ENCODE measurements at regions not wholly inside any gene's neighbourhood (a gene's known extent, or its start where the extent isn't known, plus 50 kb on each side); places are given as distances from the start of the nearest gene placed in this dataset.

DNA sequence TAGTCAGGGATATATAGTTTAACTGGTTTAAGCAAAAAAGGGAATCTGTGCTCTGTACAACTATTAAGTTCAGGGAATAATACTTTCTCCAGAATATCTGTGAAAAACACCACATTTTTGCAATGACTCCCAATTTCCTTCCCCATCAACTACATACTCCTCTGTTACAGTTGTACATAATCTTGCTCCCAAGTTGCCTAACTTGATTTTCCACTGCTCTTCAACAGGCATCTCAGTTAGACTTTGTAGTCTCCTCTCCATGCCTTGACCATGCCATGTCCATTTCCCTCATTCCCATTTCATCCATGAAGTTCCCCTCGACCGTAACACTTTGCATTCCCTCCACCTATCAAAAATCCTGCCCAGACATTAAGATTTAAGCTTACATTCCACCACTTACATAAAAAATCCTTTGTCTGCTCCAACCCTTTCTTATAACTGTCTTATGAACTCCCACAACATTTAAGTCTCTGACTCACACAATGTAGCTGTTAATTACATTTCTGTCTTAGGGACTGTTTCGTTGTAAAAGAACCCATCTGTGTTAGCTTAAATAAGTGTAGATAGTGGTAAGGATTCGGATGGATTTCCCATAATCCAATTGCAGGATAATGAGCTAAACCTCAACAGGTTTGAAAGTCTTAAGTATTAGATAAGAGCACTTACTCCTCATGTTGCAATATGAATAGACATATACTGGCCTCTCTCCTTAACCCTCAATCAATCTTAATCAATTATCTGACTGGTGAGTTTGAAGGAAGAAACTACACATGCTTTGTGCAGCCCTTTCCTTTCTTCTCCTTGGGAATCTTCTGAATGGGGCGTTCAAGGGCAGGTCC lies 156.5 kb downstream of the PAWR start:
- Histone ChIP-seq H3K4me1 (ENCODE audit: insufficient read depth, low read length) (peaks cover 6% of the 10 kb centered on the region), H3K27ac (ENCODE audit: low read length) (no peak overlapping the region), H3K9ac (ENCODE audit: low read depth, low read length) (no peak overlapping the region), H3K4me3 (ENCODE audit: low read length) (no peak overlapping the region), H3K9me3 (ENCODE audit: insufficient read depth, low read depth, low read length) (no peaks in the 10 kb centered on the region), H3K27me3 (ENCODE audit: insufficient read depth, low read length) (no peaks in the 10 kb centered on the region), H3K36me3 (ENCODE audit: insufficient read depth, low read depth, low read length) (no peaks in the 10 kb centered on the region)

DNA sequence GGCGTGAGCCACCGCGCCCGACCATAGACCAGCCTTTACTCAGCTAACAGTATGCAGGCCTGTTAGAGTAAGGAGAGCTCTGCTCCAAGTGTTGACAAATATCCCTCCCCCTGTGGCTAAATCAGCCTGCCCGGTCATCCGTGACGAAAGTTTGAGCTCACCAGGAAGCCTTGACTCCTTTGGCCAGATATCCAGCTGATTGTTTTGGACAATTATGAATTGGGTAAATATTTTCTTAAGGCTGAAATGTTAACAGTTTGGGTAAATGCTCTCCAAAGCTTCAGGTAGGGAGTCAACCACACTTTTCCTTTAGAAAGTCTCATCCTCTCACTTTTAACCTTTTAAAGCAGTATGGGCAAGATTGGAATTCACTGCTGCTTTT lies 157.9 kb downstream of the PAWR start:
- Histone ChIP-seq H3K36me3 (ENCODE audit: insufficient read depth, low read depth, low read length) (no peaks in the 10 kb centered on the region), H3K4me1 (ENCODE audit: insufficient read depth, low read length) (peaks cover 4% of the 10 kb centered on the region; the same call in 1 of the 2 replicates), H3K9me3 (ENCODE audit: insufficient read depth, low read depth, low read length) (no peaks in the 10 kb centered on the region), H3K27me3 (ENCODE audit: insufficient read depth, low read length) (no peaks in the 10 kb centered on the region), H3K27ac (ENCODE audit: low read length) (no peak overlapping the region), H3K9ac (ENCODE audit: low read depth, low read length) (no peak overlapping the region), H3K4me3 (ENCODE audit: low read length) (no peak overlapping the region)

DNA sequence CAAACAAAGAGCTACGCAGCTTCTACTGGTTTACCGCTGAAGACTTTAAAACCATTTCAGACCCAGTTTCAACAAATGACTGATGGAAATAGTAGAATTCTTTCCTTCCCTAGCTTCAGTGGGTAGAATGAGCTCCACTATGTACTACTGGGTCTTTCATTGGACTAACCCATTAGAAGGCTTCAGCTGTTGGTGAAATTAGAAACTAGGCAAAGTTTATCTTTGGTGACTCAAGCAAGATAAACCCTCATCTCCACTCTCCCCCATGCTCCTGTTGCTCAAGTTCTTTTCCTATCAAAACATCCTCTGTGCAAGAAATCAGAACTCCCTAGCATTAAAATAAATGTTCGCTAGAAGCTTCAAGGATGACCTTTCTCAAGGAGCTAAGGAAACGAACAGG lies 159.2 kb downstream of the PAWR start:
- no peak overlapping the region for H3K4me3 ChIP-seq (ENCODE audit: low read length)
- no peaks in the 10 kb centered on the region for H3K9me3 ChIP-seq (ENCODE audit: insufficient read depth, low read depth, low read length)
- no peaks in the 10 kb centered on the region for H3K27me3 ChIP-seq (ENCODE audit: insufficient read depth, low read length)
- peaks cover 4% of the 10 kb centered on the region; the same call in 1 of the 2 replicates for H3K4me1 ChIP-seq (ENCODE audit: insufficient read depth, low read length)
- H3K27ac ChIP-seq (ENCODE audit: low read length): no peak overlapping the region
- no peaks in the 10 kb centered on the region for H3K36me3 ChIP-seq (ENCODE audit: insufficient read depth, low read depth, low read length)
- H3K9ac ChIP-seq (ENCODE audit: low read depth, low read length): no peak overlapping the region

DNA sequence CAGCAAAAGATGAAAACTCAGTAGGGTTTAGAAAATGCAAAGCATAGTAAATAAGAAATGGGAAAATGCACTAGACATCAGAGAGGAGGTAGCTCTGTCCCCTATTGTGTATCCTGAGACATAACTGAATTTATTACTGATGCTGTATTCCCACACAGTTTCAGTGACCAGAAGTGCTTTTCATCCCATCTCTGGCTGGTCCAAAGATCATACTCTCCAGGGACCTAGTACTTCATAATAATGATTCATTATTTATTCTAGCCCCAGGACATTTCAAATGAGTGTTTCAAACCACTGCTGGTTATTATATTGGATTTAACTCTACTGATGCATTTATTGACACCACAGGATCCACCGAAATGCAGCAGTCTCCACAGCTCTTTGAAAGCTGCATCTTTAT lies 163.3 kb downstream of the PAWR start:
- Histone ChIP-seq H3K9me3 (ENCODE audit: insufficient read depth, low read depth, low read length) (no peaks in the 10 kb centered on the region), H3K27me3 (ENCODE audit: insufficient read depth, low read length) (no peaks in the 10 kb centered on the region), H3K36me3 (ENCODE audit: insufficient read depth, low read depth, low read length) (no peaks in the 10 kb centered on the region), H3K27ac (ENCODE audit: low read length) (no peak overlapping the region), H3K4me3 (ENCODE audit: low read length) (no peak overlapping the region), H3K4me1 (ENCODE audit: insufficient read depth, low read length) (peaks cover 12% of the 10 kb centered on the region), H3K9ac (ENCODE audit: low read depth, low read length) (no peak overlapping the region)

DNA sequence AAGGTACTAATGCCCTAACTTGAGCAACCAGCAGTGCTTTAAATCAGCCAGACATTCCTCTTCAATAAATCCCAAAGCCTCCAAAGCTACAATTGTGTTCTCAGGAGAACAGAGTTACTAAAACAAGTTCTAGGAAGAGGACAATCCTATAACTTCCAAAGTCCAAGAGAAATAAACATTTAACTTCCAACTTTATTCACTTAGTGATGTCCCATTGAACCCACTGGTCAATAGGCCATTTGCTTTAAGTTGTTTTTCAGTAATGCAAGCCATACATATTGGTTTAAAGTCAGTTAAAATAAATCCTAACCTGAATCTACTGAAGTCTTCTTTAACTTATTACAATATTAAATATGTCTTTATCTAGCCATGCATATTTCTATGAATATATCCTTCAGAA lies 165.4 kb downstream of the PAWR start:
- H3K9ac ChIP-seq (ENCODE audit: low read depth, low read length): no peak overlapping the region
- peaks cover 20% of the 10 kb centered on the region for H3K4me1 ChIP-seq (ENCODE audit: insufficient read depth, low read length)
- no peak overlapping the region for H3K27ac ChIP-seq (ENCODE audit: low read length)
- H3K36me3 ChIP-seq (ENCODE audit: insufficient read depth, low read depth, low read length): no peaks in the 10 kb centered on the region
- no peaks in the 10 kb centered on the region for H3K9me3 ChIP-seq (ENCODE audit: insufficient read depth, low read depth, low read length)
- no peak overlapping the region for H3K4me3 ChIP-seq (ENCODE audit: low read length)
- no peaks in the 10 kb centered on the region for H3K27me3 ChIP-seq (ENCODE audit: insufficient read depth, low read length)

DNA sequence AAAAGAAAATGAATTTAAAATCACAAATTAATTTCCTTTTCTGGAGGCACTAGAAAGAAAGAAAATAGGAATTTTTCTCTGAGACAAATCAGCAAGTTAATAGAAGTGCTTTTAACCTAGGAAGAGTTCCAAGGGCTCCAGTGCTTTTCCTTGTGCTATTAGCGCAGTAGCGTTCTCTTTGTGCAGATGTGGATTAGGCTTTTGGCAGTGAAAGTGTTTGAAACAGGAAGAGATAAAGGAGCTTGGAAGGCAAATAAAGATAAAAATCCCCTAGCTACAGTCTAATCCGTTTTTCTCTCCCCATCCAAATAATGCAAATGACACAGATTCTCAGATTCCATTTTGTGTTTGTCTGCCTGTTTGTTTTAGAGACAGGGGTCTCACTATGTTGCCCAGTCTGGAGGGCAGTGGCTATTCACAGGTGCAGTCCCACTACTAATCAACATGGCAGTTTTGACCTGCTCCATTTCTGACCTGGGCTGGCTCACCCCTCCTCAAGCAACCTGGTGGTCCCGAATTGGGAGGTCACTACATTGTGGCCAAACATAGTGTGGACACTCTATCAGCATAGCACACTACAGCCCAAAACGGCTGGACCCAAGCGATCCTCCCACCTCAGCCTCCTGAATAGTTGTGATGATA lies 166.1 kb downstream of the PAWR start:
- Histone ChIP-seq H3K27ac (ENCODE audit: low read length) (no peak overlapping the region), H3K9ac (ENCODE audit: low read depth, low read length) (no peak overlapping the region), H3K36me3 (ENCODE audit: insufficient read depth, low read depth, low read length) (no peaks in the 10 kb centered on the region)

DNA sequence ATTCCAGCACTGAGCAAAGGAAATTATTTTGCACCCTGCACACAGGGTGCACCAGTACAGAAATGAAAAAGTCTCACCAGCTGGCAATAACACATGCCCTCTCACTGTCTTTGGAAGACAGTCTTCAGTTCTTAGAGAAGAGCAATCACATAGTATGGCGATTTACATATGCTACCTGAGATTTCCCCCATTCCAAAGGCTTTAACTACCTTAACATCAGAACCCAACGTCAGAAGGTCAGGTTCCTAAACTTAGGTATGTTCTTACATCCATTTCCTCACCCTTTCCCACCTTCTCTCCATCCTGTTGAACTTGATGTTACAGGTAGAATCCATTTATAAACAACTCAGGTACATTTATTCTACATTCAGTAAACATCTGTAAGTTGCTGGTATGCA lies 167.8 kb downstream of the PAWR start:
- no peaks in the 10 kb centered on the region for H3K27me3 ChIP-seq (ENCODE audit: insufficient read depth, low read length)
- no peak overlapping the region for H3K9ac ChIP-seq (ENCODE audit: low read depth, low read length)
- no peaks in the 10 kb centered on the region for H3K9me3 ChIP-seq (ENCODE audit: insufficient read depth, low read depth, low read length)
- H3K36me3 ChIP-seq (ENCODE audit: insufficient read depth, low read depth, low read length): no peaks in the 10 kb centered on the region
- H3K27ac ChIP-seq (ENCODE audit: low read length): no peak overlapping the region
- H3K4me1 ChIP-seq (ENCODE audit: insufficient read depth, low read length): peaks cover 20% of the 10 kb centered on the region
- no peak overlapping the region for H3K4me3 ChIP-seq (ENCODE audit: low read length)

More for the DNA sequence above, 166.1 kb downstream of the PAWR start:
- Histone ChIP-seq H3K9me3 (ENCODE audit: insufficient read depth, low read depth, low read length) (no peaks in the 10 kb centered on the region), H3K4me1 (ENCODE audit: insufficient read depth, low read length) (peaks cover 20% of the 10 kb centered on the region), H3K4me3 (ENCODE audit: low read length) (no peak overlapping the region), H3K27me3 (ENCODE audit: insufficient read depth, low read length) (no peaks in the 10 kb centered on the region)

DNA sequence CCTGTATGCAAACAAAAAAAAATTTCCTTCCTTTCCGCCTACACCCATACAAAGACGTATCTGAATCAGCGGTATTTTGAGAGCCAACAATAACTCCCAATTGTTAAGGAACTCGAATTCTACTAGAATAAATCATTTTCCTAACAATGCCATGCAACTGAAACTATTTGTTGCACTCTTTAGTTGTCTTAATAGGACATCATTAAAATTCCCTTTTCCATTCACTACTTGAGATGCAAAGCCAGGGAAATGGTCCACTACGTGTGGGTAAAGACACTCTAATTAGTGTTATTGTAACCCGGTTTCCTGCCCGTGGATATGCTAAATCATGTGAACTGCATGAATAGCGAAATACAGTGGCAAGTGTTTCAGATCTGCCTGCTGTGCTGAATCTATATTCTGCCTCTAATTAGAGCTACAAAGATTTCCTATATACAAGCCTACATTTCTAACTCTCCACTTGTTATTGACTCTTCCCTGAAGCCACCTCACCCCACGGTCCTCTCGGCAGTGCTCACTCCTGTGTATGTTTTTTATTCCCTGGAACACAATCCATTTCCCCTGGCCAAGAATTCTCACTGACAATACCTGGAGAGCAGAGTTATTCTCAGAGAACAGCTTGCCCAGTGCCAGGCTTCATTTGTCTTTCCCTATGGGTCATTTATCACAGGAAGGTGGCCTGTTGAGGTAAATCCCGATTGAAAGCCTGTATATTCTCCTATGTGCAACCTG lies 168.3 kb downstream of the PAWR start:
- Histone ChIP-seq H3K9me3 (ENCODE audit: insufficient read depth, low read depth, low read length) (no peaks in the 10 kb centered on the region), H3K36me3 (ENCODE audit: insufficient read depth, low read depth, low read length) (no peaks in the 10 kb centered on the region), H3K4me1 (ENCODE audit: insufficient read depth, low read length) (peaks cover 20% of the 10 kb centered on the region), H3K9ac (ENCODE audit: low read depth, low read length) (no peak overlapping the region), H3K27me3 (ENCODE audit: insufficient read depth, low read length) (no peaks in the 10 kb centered on the region), H3K27ac (ENCODE audit: low read length) (no peak overlapping the region), H3K4me3 (ENCODE audit: low read length) (peak overlapping the region; percentile 37; the same call in 1 of the 2 replicates)

DNA sequence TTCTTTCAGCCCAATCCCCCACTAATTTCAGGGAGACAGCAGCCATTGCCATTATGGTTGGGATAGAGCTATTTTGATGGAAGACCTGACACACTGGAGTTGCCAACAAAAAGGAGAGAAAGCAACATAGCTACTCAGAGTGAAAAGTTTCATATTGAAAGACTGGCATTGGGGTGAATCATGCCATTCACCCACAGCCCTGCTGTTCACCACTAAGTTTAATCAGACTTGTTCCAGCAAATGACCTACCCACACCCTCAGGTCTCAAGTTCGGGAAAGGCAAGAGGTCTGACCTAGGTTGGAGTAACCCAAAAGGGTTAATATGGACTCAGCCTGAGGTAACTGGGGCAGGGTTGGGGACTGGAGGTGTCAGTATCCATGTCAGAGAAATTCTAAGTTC lies 169.2 kb downstream of the PAWR start:
- H3K27me3 ChIP-seq (ENCODE audit: insufficient read depth, low read length): no peaks in the 10 kb centered on the region
- H3K9me3 ChIP-seq (ENCODE audit: insufficient read depth, low read depth, low read length): no peaks in the 10 kb centered on the region
- H3K36me3 ChIP-seq (ENCODE audit: insufficient read depth, low read depth, low read length): no peaks in the 10 kb centered on the region
- H3K27ac ChIP-seq (ENCODE audit: low read length): no peak overlapping the region
- no peak overlapping the region for H3K9ac ChIP-seq (ENCODE audit: low read depth, low read length)
- H3K4me1 ChIP-seq (ENCODE audit: insufficient read depth, low read length): peaks cover 20% of the 10 kb centered on the region
- no peak overlapping the region for H3K4me3 ChIP-seq (ENCODE audit: low read length)

DNA sequence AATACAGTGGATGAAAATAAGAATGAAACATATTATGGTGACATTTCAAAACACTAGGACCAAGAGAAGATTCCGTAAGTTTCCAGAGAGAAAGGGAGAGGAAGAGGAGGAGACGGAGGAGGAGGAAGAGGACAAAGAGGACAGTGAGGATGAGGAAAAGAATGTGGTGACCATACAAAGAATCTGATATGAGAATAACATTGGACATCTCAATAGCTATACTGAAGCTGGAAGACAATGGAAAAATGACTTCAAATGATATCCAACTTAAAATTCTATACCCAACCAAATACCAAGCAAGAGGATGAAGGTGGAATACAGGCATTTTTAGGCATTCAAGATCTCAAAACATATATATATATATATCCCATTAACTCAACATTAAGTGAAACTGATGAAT lies 173.4 kb downstream of the PAWR start:
- Histone ChIP-seq H3K9me3 (ENCODE audit: insufficient read depth, low read depth, low read length) (no peaks in the 10 kb centered on the region), H3K27ac (ENCODE audit: low read length) (no peak overlapping the region), H3K9ac (ENCODE audit: low read depth, low read length) (no peak overlapping the region), H3K27me3 (ENCODE audit: insufficient read depth, low read length) (no peaks in the 10 kb centered on the region), H3K4me1 (ENCODE audit: insufficient read depth, low read length) (peaks cover 13% of the 10 kb centered on the region; the same call in 1 of the 2 replicates), H3K4me3 (ENCODE audit: low read length) (no peak overlapping the region), H3K36me3 (ENCODE audit: insufficient read depth, low read depth, low read length) (no peaks in the 10 kb centered on the region)

DNA sequence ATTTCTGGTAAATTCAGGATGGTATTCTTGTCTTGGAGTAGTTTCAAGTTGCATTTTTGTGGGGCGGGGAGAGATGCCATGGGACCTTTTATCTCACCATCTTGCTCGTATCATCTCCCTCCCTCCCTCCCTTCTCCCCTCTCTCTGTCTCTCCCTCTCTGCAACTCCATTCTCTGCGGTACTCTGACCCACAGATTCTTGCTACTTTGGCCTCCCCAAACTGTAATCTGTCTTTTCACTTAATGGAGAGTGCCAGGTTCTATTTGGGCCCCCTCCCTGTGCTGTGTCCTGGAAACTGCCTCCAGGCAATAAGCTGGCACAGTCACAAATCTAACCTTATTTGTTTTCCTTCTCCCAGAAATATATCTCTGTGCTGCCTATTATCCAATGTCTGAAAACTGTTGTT lies 175.2 kb downstream of the PAWR start:
- Histone ChIP-seq H3K9ac (ENCODE audit: low read depth, low read length) (no peak overlapping the region), H3K9me3 (ENCODE audit: insufficient read depth, low read depth, low read length) (no peaks in the 10 kb centered on the region), H3K27ac (ENCODE audit: low read length) (no peak overlapping the region), H3K4me1 (ENCODE audit: insufficient read depth, low read length) (peaks cover 9% of the 10 kb centered on the region), H3K36me3 (ENCODE audit: insufficient read depth, low read depth, low read length) (no peaks in the 10 kb centered on the region), H3K27me3 (ENCODE audit: insufficient read depth, low read length) (no peaks in the 10 kb centered on the region), H3K4me3 (ENCODE audit: low read length) (no peak overlapping the region)
